Astrocyte (in vitro differentiated cells and primary cell): ENCODE measurements at regions not wholly inside any gene's neighbourhood (a gene's known extent, or its start where the extent isn't known, plus 50 kb on each side); places are given as distances from the start of the nearest gene placed in this dataset.

ENCODE experiments used
- EZH2 ChIP-seq: IDR thresholded peaks from 2 replicates; pipeline ENCODE4 v1.6.1; 2012; ENCODE audit warnings: mild to moderate bottlenecking, low read length, inconsistent platforms; ENCODE audit not compliant: insufficient read depth
- TF ChIP-seq, protein P1 (sequence below): IDR thresholded peaks from 2 replicates; pipeline ENCODE4 v1.5.1; 2011; ENCODE audit warnings: low read depth, mild to moderate bottlenecking, inconsistent platforms, low read length, moderate library complexity; ENCODE audit not compliant: insufficient read depth

DNA sequence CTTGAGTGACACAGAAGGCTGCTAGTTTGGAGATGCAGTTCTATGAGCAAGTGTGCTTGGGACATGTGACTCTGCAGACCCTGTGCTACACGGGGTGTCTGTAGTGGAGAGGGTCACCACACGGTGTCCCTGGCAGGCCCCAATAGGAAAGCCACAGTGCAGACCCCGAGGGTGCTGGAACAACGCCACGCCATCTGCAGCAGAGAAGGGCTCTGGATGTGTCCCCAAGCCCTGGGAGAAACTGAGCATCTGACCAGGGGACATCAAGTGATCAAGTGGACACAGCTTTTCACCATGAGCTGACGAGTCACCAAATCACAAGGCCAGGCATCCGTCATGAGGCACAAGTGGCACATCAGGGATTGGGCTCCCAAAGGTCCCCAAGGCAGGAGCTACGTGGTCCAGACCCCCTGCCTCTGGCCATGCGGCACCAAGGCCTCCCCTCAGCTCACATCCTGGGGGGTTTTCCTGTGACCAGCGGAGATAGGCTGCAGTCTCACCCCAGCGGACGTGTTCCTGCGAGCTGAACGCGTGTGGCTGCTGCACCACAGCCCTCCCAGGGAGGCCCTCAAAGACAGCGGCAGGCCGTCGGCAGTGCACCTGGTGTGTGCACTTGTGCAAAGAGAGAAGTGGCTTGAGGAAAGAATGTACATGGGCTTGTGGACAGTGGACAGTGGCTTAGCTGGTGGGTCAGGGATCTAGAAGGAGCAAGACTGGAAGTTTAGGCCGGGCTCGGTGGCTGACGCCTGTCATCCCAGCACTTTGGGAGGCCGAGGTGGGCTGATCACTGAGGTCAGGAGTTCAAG lies 96.7 kb downstream of the RPS6KA4 start:
- TF ChIP-seq, protein P1, sequence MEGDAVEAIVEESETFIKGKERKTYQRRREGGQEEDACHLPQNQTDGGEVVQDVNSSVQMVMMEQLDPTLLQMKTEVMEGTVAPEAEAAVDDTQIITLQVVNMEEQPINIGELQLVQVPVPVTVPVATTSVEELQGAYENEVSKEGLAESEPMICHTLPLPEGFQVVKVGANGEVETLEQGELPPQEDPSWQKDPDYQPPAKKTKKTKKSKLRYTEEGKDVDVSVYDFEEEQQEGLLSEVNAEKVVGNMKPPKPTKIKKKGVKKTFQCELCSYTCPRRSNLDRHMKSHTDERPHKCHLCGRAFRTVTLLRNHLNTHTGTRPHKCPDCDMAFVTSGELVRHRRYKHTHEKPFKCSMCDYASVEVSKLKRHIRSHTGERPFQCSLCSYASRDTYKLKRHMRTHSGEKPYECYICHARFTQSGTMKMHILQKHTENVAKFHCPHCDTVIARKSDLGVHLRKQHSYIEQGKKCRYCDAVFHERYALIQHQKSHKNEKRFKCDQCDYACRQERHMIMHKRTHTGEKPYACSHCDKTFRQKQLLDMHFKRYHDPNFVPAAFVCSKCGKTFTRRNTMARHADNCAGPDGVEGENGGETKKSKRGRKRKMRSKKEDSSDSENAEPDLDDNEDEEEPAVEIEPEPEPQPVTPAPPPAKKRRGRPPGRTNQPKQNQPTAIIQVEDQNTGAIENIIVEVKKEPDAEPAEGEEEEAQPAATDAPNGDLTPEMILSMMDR = no peak
- TF ChIP-seq EZH2 = no peak
